PC-9 (cell line): ENCODE measurements at regions not wholly inside any gene's neighbourhood (a gene's known extent, or its start where the extent isn't known, plus 50 kb on each side); places are given as distances from the start of the nearest gene placed in this dataset.

ENCODE experiments used
- EZH2 ChIP-seq: fragments of 200-600 bp; sonication (generic); IDR thresholded peaks from 2 replicates; pipeline ENCODE4 v1.8.0; 2017; ENCODE audit warnings: antibody characterized with exemption, low read depth
- TF ChIP-seq, protein P1 (sequence below): fragments of 200-600 bp; sonication (generic); conservative IDR thresholded peaks from 2 replicates; pipeline ENCODE4 v1.6.1; 2017; ENCODE audit warnings: mixed run types, antibody characterized with exemption, mild to moderate bottlenecking, moderate library complexity

DNA sequence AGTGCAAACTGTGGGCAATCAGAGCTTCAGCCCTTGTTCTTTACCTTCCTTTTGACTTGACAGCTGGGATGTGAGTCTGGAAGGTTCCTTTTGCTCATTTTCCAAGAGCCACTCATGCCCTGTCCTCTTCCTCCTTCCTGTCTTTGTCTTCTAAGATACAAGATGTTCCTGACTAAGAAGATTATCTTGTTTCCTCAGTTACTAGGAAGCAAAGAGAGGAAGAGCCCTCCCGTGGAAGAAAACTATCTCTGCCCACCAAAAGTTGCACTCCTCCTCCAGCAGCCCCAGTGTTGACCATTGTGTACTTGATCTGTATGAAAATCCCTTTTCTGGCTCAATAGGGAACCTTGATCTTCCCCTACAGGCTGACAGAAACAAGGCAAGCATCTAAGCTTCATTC, 138.0 kb downstream of the C12orf75 start:
- TF ChIP-seq, protein P1, sequence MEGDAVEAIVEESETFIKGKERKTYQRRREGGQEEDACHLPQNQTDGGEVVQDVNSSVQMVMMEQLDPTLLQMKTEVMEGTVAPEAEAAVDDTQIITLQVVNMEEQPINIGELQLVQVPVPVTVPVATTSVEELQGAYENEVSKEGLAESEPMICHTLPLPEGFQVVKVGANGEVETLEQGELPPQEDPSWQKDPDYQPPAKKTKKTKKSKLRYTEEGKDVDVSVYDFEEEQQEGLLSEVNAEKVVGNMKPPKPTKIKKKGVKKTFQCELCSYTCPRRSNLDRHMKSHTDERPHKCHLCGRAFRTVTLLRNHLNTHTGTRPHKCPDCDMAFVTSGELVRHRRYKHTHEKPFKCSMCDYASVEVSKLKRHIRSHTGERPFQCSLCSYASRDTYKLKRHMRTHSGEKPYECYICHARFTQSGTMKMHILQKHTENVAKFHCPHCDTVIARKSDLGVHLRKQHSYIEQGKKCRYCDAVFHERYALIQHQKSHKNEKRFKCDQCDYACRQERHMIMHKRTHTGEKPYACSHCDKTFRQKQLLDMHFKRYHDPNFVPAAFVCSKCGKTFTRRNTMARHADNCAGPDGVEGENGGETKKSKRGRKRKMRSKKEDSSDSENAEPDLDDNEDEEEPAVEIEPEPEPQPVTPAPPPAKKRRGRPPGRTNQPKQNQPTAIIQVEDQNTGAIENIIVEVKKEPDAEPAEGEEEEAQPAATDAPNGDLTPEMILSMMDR: no peak
- TF ChIP-seq EZH2: no peak
